HEK293T (cell line): ENCODE measurements at regions not wholly inside any gene's neighbourhood (a gene's known extent, or its start where the extent isn't known, plus 50 kb on each side); places are given as distances from the start of the nearest gene placed in this dataset.

Experiments used
- ARNT ChIP-seq: fragments of 450-650 bp; IDR thresholded peaks from 2 replicates; pipeline ENCODE4 v1.6.1; 2017; ENCODE audit warnings: mild to moderate bottlenecking
- BHLHE40 ChIP-seq: fragments of 450-650 bp; IDR thresholded peaks from 2 replicates; pipeline ENCODE4 v1.6.1; 2016; ENCODE audit warnings: mild to moderate bottlenecking, moderate library complexity, borderline replicate concordance
- ELF4 ChIP-seq: fragments of 450-650 bp; IDR thresholded peaks from 2 replicates; pipeline ENCODE4 v1.6.1; 2017; ENCODE audit warnings: antibody characterized with exemption
- FOXK2 ChIP-seq: fragments of 450-650 bp; IDR thresholded peaks from 2 replicates; pipeline ENCODE4 v1.6.1; 2016; ENCODE audit warnings: mild to moderate bottlenecking
- FOXM1 ChIP-seq: fragments of 450-650 bp; IDR thresholded peaks from 2 replicates; pipeline ENCODE4 v1.6.1; 2017; ENCODE audit warnings: mild to moderate bottlenecking, borderline replicate concordance
- HDGF ChIP-seq: fragments of 450-650 bp; IDR thresholded peaks from 2 replicates; pipeline ENCODE4 v1.6.1; 2017; ENCODE audit warnings: antibody characterized with exemption, borderline replicate concordance
- L3MBTL2 ChIP-seq: fragments of 450-650 bp; conservative IDR thresholded peaks from 2 replicates; pipeline ENCODE4 v1.6.1; 2016; ENCODE audit warnings: mild to moderate bottlenecking
- LEF1 ChIP-seq: fragments of 450-650 bp; IDR thresholded peaks from 2 replicates; pipeline ENCODE4 v1.6.1; 2017; ENCODE audit warnings: mild to moderate bottlenecking, borderline replicate concordance
- NFRKB ChIP-seq: fragments of 450-650 bp; IDR thresholded peaks from 2 replicates; pipeline ENCODE4 v1.6.1; 2016; ENCODE audit warnings: mild to moderate bottlenecking, moderate library complexity
- SP1 ChIP-seq: fragments of 450-650 bp; IDR thresholded peaks from 2 replicates; pipeline ENCODE4 v1.6.1; 2017
- TARDBP ChIP-seq: fragments of 450-650 bp; IDR thresholded peaks from 2 replicates; pipeline ENCODE4 v1.6.1; 2016

- TF ChIP-seq ARNT = no peak
- TF ChIP-seq HDGF = no peak
- no peak for TF ChIP-seq BHLHE40
- no peak for TF ChIP-seq NFRKB
- TF ChIP-seq FOXM1 = no peak
- no peak for TF ChIP-seq SP1
- TF ChIP-seq TARDBP = no peak
- no peak for TF ChIP-seq LEF1
- no peak for TF ChIP-seq FOXK2
- no peak for TF ChIP-seq L3MBTL2
- no peak for TF ChIP-seq ELF4
Measured at GRCh38 chr2:199040522-199040921, 417.2 kb downstream of the SATB2 start.
